ENCODE measurements at regions not wholly inside any gene's neighbourhood (a gene's known extent, or its start where the extent isn't known, plus 50 kb on each side); places are given as distances from the start of the nearest gene placed in this dataset.

DNA sequence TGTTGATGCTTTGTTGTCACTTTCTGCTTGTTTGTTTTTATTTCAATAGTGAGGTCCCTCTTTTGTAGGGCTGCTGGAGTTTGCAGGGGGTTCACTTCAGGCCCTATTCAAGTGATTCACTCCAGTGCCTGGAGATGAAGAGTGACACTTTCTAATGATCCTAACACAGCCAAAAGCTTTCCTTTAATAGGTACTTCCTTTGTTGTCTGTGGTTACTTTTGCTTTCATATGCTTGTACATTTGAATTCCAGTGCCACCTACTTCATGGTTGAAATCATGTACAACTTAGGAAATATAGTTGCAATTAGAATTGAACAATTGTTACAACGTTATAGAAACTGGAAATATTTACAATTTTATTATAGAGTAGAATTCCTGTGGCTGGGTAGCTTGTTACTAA, 466.8 kb upstream of the EPHA3 start:
- DNase-seq = no peak

More for the DNA sequence above, 466.8 kb upstream of the EPHA3 start:
- Histone ChIP-seq H3K23ac (ENCODE audit: low read depth, low read length) (no peak overlapping the region), H3K4me3 (ENCODE audit: insufficient read depth, low read depth, low read length) (no peak overlapping the region), H2AK9ac (replicated peaks; ENCODE audit: low read depth, low read length, poor library complexity) (no peak overlapping the region), H3K14ac (replicated peaks; ENCODE audit: low read depth, low read length) (no peak overlapping the region), H4K8ac (ENCODE audit: low read depth in 2 of 2, low read length in 2 of 2) (no peak overlapping the region), H4K91ac (ENCODE audit: insufficient read depth, low read depth, low read length) (no peak overlapping the region), H2AK5ac (ENCODE audit: low read depth, low read length) (no peak overlapping the region), H3K79me1 (ENCODE audit: low read depth in 1 of 2, low read length in 2 of 2) (no peaks in the 10 kb centered on the region), H3K27ac (ENCODE audit: insufficient read depth, low read length) (no peak overlapping the region), H2BK5ac (ENCODE audit: low read depth, low read length, poor library complexity, severe bottlenecking) (no peak overlapping the region), H2BK15ac (ENCODE audit: low read depth, low read length) (no peak overlapping the region), H3K4me1 (ENCODE audit: control insufficient read depth, insufficient read depth, low read length) (no peaks in the 10 kb centered on the region), H3K56ac (ENCODE audit: extremely low read depth, insufficient read depth, low read length) (no peak overlapping the region), H2BK20ac (ENCODE audit: low read depth, low read length) (no peak overlapping the region), H3K4ac (ENCODE audit: low read depth, low read length) (no peak overlapping the region), H3K9me1 (ENCODE audit: insufficient read depth, low read length) (no peaks in the 10 kb centered on the region), H3K36me3 (ENCODE audit: control insufficient read depth, insufficient read depth, low read length) (no peaks in the 10 kb centered on the region), H4K20me1 (ENCODE audit: insufficient read depth, low read length) (no peaks in the 10 kb centered on the region), H3K4me2 (ENCODE audit: low read depth, low read length) (no peak overlapping the region), H3K9ac (ENCODE audit: low read depth, low read length) (no peak overlapping the region), H4K5ac (ENCODE audit: low read depth, low read length) (no peak overlapping the region), H3K18ac (ENCODE audit: low read depth, low read length) (no peak overlapping the region), H2AFZ (replicated peaks; ENCODE audit: low read length, poor library complexity) (no peak overlapping the region), H3K9me3 (ENCODE audit: control insufficient read depth, insufficient read depth, low read length) (no peaks in the 10 kb centered on the region), H3K27me3 (ENCODE audit: control insufficient read depth, insufficient read depth, low read length) (no peaks in the 10 kb centered on the region), H2BK120ac (ENCODE audit: low read depth, low read length) (no peak overlapping the region)
- no CpG with 5 or more reads among the region's 1 CpG for WGBS, 2 experiments (ENCODE audit: extremely low coverage in 2 of 2, insufficient read length in 1 of 2)
- in situ Hi-C loops (cut with MboI; ENCODE audit: low sequenced_read_pairs) (no loop called here), dilution Hi-C loops (cut with HindIII; ENCODE audit: low sequenced_read_pairs, unreplicated experiment) (no loop called here), intact Hi-C loops (cut with micrococcal nuclease) (no loop called here)
- no peak for ATAC-seq (ENCODE audit: low read depth)
- ChIA-PET CTCF (no interaction called here), POLR2A (ENCODE audit: unreplicated experiment) (no interaction called here)
- no peak for TF ChIP-seq MXI1 (IDR thresholded peaks at IDR 0.05; ENCODE audit: borderline replicate concordance, low read depth, low read length)
- no peak for TF ChIP-seq RAD21 (IDR thresholded peaks at IDR 0.05; ENCODE audit: low read length)
- no peak for TF ChIP-seq RCOR1 (IDR thresholded peaks at IDR 0.05; ENCODE audit: insufficient replicate concordance, low read length)
- TF ChIP-seq MAFK (IDR thresholded peaks at IDR 0.05; ENCODE audit: low read depth, low read length) = no peak
- no peak for TF ChIP-seq NFE2L2 (IDR thresholded peaks at IDR 0.05; ENCODE audit: low read depth, low read length)
- no peak for TF ChIP-seq FOS (IDR thresholded peaks at IDR 0.05; ENCODE audit: low read depth, low read length)
- TF ChIP-seq CHD1 (IDR thresholded peaks at IDR 0.05; ENCODE audit: low read depth, low read length) = no peak
- TF ChIP-seq SMC3 (IDR thresholded peaks at IDR 0.05; ENCODE audit: low read depth, low read length) = no peak
- TF ChIP-seq, protein P1, sequence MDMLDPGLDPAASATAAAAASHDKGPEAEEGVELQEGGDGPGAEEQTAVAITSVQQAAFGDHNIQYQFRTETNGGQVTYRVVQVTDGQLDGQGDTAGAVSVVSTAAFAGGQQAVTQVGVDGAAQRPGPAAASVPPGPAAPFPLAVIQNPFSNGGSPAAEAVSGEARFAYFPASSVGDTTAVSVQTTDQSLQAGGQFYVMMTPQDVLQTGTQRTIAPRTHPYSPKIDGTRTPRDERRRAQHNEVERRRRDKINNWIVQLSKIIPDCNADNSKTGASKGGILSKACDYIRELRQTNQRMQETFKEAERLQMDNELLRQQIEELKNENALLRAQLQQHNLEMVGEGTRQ (IDR thresholded peaks at IDR 0.05; ENCODE audit: low read depth, low read length) = no peak
- no peak for TF ChIP-seq POLR2A (IDR thresholded peaks at IDR 0.05; ENCODE audit: low read depth, low read length)
- TF ChIP-seq CEBPB (IDR thresholded peaks at IDR 0.05; ENCODE audit: low read depth, low read length) = no peak
- no TSS peak for BruUV-seq (replicated peaks)

Measured in IMR-90 (cell line).